ENCODE measurements at regions not wholly inside any gene's neighbourhood (a gene's known extent, or its start where the extent isn't known, plus 50 kb on each side); places are given as distances from the start of the nearest gene placed in this dataset.

DNA sequence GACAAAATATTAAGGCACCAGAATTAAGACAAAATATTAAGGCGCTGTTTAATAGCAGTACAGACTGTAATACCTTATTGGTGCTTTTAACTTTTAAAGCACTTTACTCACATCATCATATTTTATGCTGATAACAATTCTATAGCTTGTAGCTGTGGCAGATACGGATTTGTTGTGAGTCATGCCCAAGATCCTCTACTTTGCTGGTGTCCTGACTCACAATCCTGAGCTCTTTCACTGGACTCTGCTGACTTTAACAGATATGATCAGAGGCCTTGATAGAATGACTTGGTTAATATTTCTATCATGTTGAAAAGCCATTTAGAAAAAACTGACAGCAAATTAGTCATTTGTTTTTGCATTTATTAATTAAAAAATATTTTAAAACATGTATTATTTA is 99.0 kb upstream of the PKP2 start:
- TF ChIP-seq RAD21 (IDR thresholded peaks at IDR 0.05; ENCODE audit: low read depth) = no peak
- no peak for TF ChIP-seq YY1 (IDR thresholded peaks at IDR 0.05; ENCODE audit: low read depth)
- TF ChIP-seq, protein P1, sequence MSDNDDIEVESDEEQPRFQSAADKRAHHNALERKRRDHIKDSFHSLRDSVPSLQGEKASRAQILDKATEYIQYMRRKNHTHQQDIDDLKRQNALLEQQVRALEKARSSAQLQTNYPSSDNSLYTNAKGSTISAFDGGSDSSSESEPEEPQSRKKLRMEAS (IDR thresholded peaks at IDR 0.05) = no peak
- no peak for TF ChIP-seq NFIC (IDR thresholded peaks at IDR 0.05)
- TF ChIP-seq TEAD4 (IDR thresholded peaks at IDR 0.05) = no peak
- no peak for TF ChIP-seq TCF12 (IDR thresholded peaks at IDR 0.05; ENCODE audit: low read depth)
- no peak for TF ChIP-seq TAF1 (IDR thresholded peaks at IDR 0.05; ENCODE audit: low read depth)
- TF ChIP-seq CREB1 (IDR thresholded peaks at IDR 0.05; ENCODE audit: low read depth) = no peak
- TF ChIP-seq CEBPB (IDR thresholded peaks at IDR 0.05) = no peak
- TF ChIP-seq, protein P2, sequence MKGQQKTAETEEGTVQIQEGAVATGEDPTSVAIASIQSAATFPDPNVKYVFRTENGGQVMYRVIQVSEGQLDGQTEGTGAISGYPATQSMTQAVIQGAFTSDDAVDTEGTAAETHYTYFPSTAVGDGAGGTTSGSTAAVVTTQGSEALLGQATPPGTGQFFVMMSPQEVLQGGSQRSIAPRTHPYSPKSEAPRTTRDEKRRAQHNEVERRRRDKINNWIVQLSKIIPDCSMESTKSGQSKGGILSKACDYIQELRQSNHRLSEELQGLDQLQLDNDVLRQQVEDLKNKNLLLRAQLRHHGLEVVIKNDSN (IDR thresholded peaks at IDR 0.05) = no peak
- TF ChIP-seq ZBTB7A (IDR thresholded peaks at IDR 0.05; ENCODE audit: low read depth) = no peak
- TF ChIP-seq, protein P3, sequence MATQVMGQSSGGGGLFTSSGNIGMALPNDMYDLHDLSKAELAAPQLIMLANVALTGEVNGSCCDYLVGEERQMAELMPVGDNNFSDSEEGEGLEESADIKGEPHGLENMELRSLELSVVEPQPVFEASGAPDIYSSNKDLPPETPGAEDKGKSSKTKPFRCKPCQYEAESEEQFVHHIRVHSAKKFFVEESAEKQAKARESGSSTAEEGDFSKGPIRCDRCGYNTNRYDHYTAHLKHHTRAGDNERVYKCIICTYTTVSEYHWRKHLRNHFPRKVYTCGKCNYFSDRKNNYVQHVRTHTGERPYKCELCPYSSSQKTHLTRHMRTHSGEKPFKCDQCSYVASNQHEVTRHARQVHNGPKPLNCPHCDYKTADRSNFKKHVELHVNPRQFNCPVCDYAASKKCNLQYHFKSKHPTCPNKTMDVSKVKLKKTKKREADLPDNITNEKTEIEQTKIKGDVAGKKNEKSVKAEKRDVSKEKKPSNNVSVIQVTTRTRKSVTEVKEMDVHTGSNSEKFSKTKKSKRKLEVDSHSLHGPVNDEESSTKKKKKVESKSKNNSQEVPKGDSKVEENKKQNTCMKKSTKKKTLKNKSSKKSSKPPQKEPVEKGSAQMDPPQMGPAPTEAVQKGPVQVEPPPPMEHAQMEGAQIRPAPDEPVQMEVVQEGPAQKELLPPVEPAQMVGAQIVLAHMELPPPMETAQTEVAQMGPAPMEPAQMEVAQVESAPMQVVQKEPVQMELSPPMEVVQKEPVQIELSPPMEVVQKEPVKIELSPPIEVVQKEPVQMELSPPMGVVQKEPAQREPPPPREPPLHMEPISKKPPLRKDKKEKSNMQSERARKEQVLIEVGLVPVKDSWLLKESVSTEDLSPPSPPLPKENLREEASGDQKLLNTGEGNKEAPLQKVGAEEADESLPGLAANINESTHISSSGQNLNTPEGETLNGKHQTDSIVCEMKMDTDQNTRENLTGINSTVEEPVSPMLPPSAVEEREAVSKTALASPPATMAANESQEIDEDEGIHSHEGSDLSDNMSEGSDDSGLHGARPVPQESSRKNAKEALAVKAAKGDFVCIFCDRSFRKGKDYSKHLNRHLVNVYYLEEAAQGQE (IDR thresholded peaks at IDR 0.05; ENCODE audit: low read depth) = no peak
- TF ChIP-seq FOXM1 (IDR thresholded peaks at IDR 0.05; ENCODE audit: borderline replicate concordance, low read depth) = no peak
- TF ChIP-seq EGR1 (IDR thresholded peaks at IDR 0.05) = no peak
- TF ChIP-seq EP300 (IDR thresholded peaks at IDR 0.05; ENCODE audit: borderline replicate concordance) = no peak

DNA sequence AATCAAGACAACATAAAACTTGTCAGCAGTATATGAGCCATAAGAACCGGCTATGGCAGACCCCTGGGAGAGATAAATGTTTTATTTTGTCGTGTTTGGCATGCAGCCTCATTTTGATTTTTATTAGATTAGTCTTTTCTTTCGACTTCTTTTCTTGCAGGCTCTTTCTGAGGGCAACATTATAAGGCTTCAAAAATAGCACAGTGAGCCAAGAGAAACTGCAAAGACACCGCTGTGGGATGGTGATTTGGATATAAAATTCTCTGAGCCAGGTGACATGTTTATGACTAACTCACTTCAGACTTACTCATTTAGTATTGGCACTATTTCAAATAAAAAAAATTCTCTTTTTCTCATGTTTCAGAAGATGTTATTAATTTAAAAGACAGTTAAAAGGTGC is 96.8 kb upstream of the PKP2 start:
- TF ChIP-seq, protein P1 (IDR thresholded peaks at IDR 0.05) = no peak
- TF ChIP-seq CEBPB (IDR thresholded peaks at IDR 0.05) (no peak), EP300 (IDR thresholded peaks at IDR 0.05; ENCODE audit: borderline replicate concordance) (no peak), TEAD4 (IDR thresholded peaks at IDR 0.05) (no peak), ZBTB7A (IDR thresholded peaks at IDR 0.05; ENCODE audit: low read depth) (no peak), RAD21 (IDR thresholded peaks at IDR 0.05; ENCODE audit: low read depth) (no peak), CREB1 (IDR thresholded peaks at IDR 0.05; ENCODE audit: low read depth) (no peak), FOXM1 (IDR thresholded peaks at IDR 0.05; ENCODE audit: borderline replicate concordance, low read depth) (no peak), TCF12 (IDR thresholded peaks at IDR 0.05; ENCODE audit: low read depth) (no peak), TAF1 (IDR thresholded peaks at IDR 0.05; ENCODE audit: low read depth) (no peak), NFIC (IDR thresholded peaks at IDR 0.05) (no peak), EGR1 (IDR thresholded peaks at IDR 0.05) (no peak), YY1 (IDR thresholded peaks at IDR 0.05; ENCODE audit: low read depth) (no peak)
- TF ChIP-seq, protein P3 (IDR thresholded peaks at IDR 0.05; ENCODE audit: low read depth) = no peak
- TF ChIP-seq, protein P2 (IDR thresholded peaks at IDR 0.05) = no peak

DNA sequence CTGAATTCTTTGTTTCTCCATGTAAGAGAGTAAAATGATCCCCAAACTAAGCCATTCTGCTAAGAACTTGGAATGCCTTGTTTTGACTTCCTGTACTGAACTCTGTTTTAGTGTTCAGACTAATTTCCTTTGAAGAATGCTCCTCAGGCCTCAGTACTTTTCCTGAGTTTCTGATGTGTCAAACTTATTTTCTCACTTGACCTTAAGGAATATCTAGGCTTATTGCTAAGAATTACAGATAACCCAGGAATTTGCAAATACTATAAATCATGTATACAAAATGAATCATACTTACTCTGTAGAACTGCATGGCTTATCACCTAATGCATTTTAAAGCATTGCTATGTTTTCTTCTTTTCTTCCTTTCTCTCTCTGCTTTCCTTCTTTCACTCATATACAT is 93.1 kb upstream of the PKP2 start:
- TF ChIP-seq CREB1 (IDR thresholded peaks at IDR 0.05; ENCODE audit: low read depth) (no peak), YY1 (IDR thresholded peaks at IDR 0.05; ENCODE audit: low read depth) (no peak), TAF1 (IDR thresholded peaks at IDR 0.05; ENCODE audit: low read depth) (no peak), TCF12 (IDR thresholded peaks at IDR 0.05; ENCODE audit: low read depth) (no peak), FOXM1 (IDR thresholded peaks at IDR 0.05; ENCODE audit: borderline replicate concordance, low read depth) (no peak), EP300 (IDR thresholded peaks at IDR 0.05; ENCODE audit: borderline replicate concordance) (no peak), RAD21 (IDR thresholded peaks at IDR 0.05; ENCODE audit: low read depth) (no peak), ZBTB7A (IDR thresholded peaks at IDR 0.05; ENCODE audit: low read depth) (no peak), CEBPB (IDR thresholded peaks at IDR 0.05) (no peak), EGR1 (IDR thresholded peaks at IDR 0.05) (no peak), TEAD4 (IDR thresholded peaks at IDR 0.05) (no peak), NFIC (IDR thresholded peaks at IDR 0.05) (no peak)
- TF ChIP-seq, protein P1 (IDR thresholded peaks at IDR 0.05) = no peak
- TF ChIP-seq, protein P3 (IDR thresholded peaks at IDR 0.05; ENCODE audit: low read depth) = no peak
- TF ChIP-seq, protein P2 (IDR thresholded peaks at IDR 0.05) = no peak
